Stomach (tissue), 8 donors: ENCODE measurements at regions not wholly inside any gene's neighbourhood (a gene's known extent, or its start where the extent isn't known, plus 50 kb on each side); places are given as distances from the start of the nearest gene placed in this dataset.
A peak's percentile ranks its signal among the peaks of the same experiment; 100 is the strongest.

Source experiments
- DNase-seq, 2 donors: peaks; one replicate each; pipeline versions ENCODE4 v3.0.0 to v3.0.0-alpha.2; 2013 to 2019
- H3K27ac ChIP-seq, 5 donors: fragments of 200-600 bp in 4 of 5; sonication (generic) in 4 of 5; one replicate each; pipeline ENCODE4 v1.5.1; 2013 to 2019; ENCODE audit warnings: mild to moderate bottlenecking in 1 of 5, moderate library complexity in 1 of 5
- H3K27me3 ChIP-seq, 3 donors: fragments of 200-600 bp; sonication (generic); one replicate each; pipeline ENCODE4 v1.5.1; 2017 to 2019; ENCODE audit warnings: mixed run types in 1 of 3
- H3K36me3 ChIP-seq, 4 donors: fragments of 200-600 bp; sonication (generic); 1 replicate in 3 of 4; 2 replicates in 1 of 4; pipeline ENCODE4 v1.5.1; 2016 to 2019
- H3K4me1 ChIP-seq, 4 donors: fragments of 200-600 bp; sonication (generic); one replicate each; pipeline ENCODE4 v1.5.1; 2016 to 2019
- H3K4me3 ChIP-seq, 4 donors: fragments of 200-600 bp; sonication (generic) in 3 of 4; one replicate each; pipeline ENCODE4 v1.5.1; 2016 to 2019; ENCODE audit warnings: mild to moderate bottlenecking in 1 of 4
- H3K9me3 ChIP-seq, 4 donors: fragments of 200-600 bp; sonication (generic); one replicate each; pipeline ENCODE4 v1.5.1; 2016 to 2019
- CTCF ChIP-seq, 7 experiments: fragments of 450-650 bp in 4 of 7; fragments of 200-600 bp in 3 of 7; sonication (generic) in 3 of 7; IDR thresholded peaks; one replicate each; pipeline ENCODE4 v1.5.1; 2016 to 2019; ENCODE audit warnings: antibody characterized with exemption in 7 of 7, control low read depth in 2 of 7, mild to moderate bottlenecking in 1 of 7
- EP300 ChIP-seq: sonication (generic); formaldehyde crosslinking; IDR thresholded peaks from one replicate; pipeline ENCODE4 v1.6.1; 2017; ENCODE audit warnings: antibody characterized with exemption
- POLR2A ChIP-seq, 4 donors: fragments of 450-650 bp; IDR thresholded peaks; one replicate each; pipeline ENCODE4 v1.6.1; 2016; ENCODE audit warnings: antibody characterized with exemption in 4 of 4, control low read depth in 2 of 4, mild to moderate bottlenecking in 1 of 4, moderate library complexity in 1 of 4
- POLR2AphosphoS5 ChIP-seq, 3 donors: sonication (generic); formaldehyde crosslinking; IDR thresholded peaks; one replicate each; pipeline ENCODE4 v1.6.1; 2016; ENCODE audit warnings: antibody characterized with exemption in 3 of 3
- WGBS, 5 donors: extraction: QIAGEN DNeasy Blood & Tissue Kit in 3 of 5; methylation state at CpG; one replicate each; pipeline versions ENCODE4 v1.1.5 to v1.1.7; 2013 to 2018; 5-methylcytosine and 5-hydroxymethylcytosine counted together
- intact Hi-C: fragments of 100-400 bp; cut with DNase I; formaldehyde crosslinking; loops from one replicate; pipeline ENCODE4 v1.15.1; 2023; ENCODE audit warnings: low total_unique reads
- donor health status: healthy with polysubstance abuse.
- donor health status: Bipolar disorder and iron deficiency.
- donor health status: healthy.

- intact Hi-C loops: no loop called here
- Histone ChIP-seq H3K27ac (no peak overlapping the region), H3K4me3 (no peak overlapping the region), H3K9me3 (no peaks in the 10 kb centered on the region), H3K27me3 (no peaks in the 10 kb centered on the region), H3K36me3 (no peaks in the 10 kb centered on the region), H3K4me1 (no peaks in the 10 kb centered on the region)
- no peak for DNase-seq
- TF ChIP-seq CTCF (IDR thresholded peaks at IDR 0.05) (no peak), POLR2AphosphoS5 (IDR thresholded peaks at IDR 0.05) (no peak), POLR2A (IDR thresholded peaks at IDR 0.05) (no peak), EP300 (no peak)
- WGBS, 5 donors: 26 to 47% (median 26%) methylated on average over 1 of the region's 1 CpG
Observed at GRCh38 chr1:218048828-218049420, 236.2 kb upstream of the RRP15 start.

- Histone ChIP-seq H3K36me3 (no peaks in the 10 kb centered on the region), H3K27me3 (no peaks in the 10 kb centered on the region), H3K4me3 (no peak overlapping the region), H3K4me1 (no peaks in the 10 kb centered on the region), H3K9me3 (no peaks in the 10 kb centered on the region), H3K27ac (no peak overlapping the region)
- WGBS, 5 donors: 57 to 68% (median 61%) methylated on average over 9 of the region's 9 CpGs
- intact Hi-C loops: no loop called here
- TF ChIP-seq CTCF (IDR thresholded peaks at IDR 0.05): no peak
- TF ChIP-seq POLR2A (IDR thresholded peaks at IDR 0.05): no peak
- peak in 1 of 2 donors; percentile 6 for DNase-seq
Observed at GRCh38 chr1:218049641-218050040, 235.5 kb upstream of the RRP15 start.

- intact Hi-C loops: no loop called here
- TF ChIP-seq POLR2AphosphoS5 (IDR thresholded peaks at IDR 0.05): no peak
- no peak for TF ChIP-seq EP300
- no peak for TF ChIP-seq CTCF (IDR thresholded peaks at IDR 0.05)
- TF ChIP-seq POLR2A (IDR thresholded peaks at IDR 0.05): no peak
- WGBS, 5 donors: 68 to 76% (median 70%) methylated on average over 2 of the region's 2 CpGs
Observed at GRCh38 chr1:218058730-218059129, 226.4 kb upstream of the RRP15 start.

GRCh38 chr1:218064426-218064825, 220.7 kb upstream of the RRP15 start:
- no peak overlapping the region for H3K27ac ChIP-seq
- no peaks in the 10 kb centered on the region for H3K36me3 ChIP-seq
- intact Hi-C loops: no loop called here
- H3K4me3 ChIP-seq: no peak overlapping the region
- no peaks in the 10 kb centered on the region for H3K9me3 ChIP-seq
- H3K4me1 ChIP-seq: no peaks in the 10 kb centered on the region
- no peak for DNase-seq
- no peaks in the 10 kb centered on the region for H3K27me3 ChIP-seq
- TF ChIP-seq POLR2A (IDR thresholded peaks at IDR 0.05) (no peak), EP300 (no peak), CTCF (IDR thresholded peaks at IDR 0.05) (no peak), POLR2AphosphoS5 (IDR thresholded peaks at IDR 0.05) (no peak)
- 81 to 90% (median 86%) methylated on average over 5 of the region's 5 CpGs for WGBS, 5 donors

More at GRCh38 chr1:218058730-218059129, 226.4 kb upstream of the RRP15 start:
- H3K27ac ChIP-seq: no peak overlapping the region
- no peak for DNase-seq
- H3K4me3 ChIP-seq: no peak overlapping the region
- no peaks in the 10 kb centered on the region for H3K4me1 ChIP-seq
- no peaks in the 10 kb centered on the region for H3K9me3 ChIP-seq
- no peaks in the 10 kb centered on the region for H3K27me3 ChIP-seq
- no peaks in the 10 kb centered on the region for H3K36me3 ChIP-seq
